NCI-H2171 (cell line): ENCODE measurements at regions not wholly inside any gene's neighbourhood (a gene's known extent, or its start where the extent isn't known, plus 50 kb on each side); places are given as distances from the start of the nearest gene placed in this dataset.
"Not testable (repeated sequence)": the region's sequence is repeated elsewhere in the genome, so short reads cannot be mapped to it uniquely, and the experiment has no call there.

Source experiments
- DNase-seq: peaks from one replicate; lab custom pipeline; 2025; lab: John Stamatoyannopoulos, UW

GRCh38 chr1:95615421-95615820 is 381.4 kb downstream of the RWDD3 start:
- DNase-seq: no peak

DNA sequence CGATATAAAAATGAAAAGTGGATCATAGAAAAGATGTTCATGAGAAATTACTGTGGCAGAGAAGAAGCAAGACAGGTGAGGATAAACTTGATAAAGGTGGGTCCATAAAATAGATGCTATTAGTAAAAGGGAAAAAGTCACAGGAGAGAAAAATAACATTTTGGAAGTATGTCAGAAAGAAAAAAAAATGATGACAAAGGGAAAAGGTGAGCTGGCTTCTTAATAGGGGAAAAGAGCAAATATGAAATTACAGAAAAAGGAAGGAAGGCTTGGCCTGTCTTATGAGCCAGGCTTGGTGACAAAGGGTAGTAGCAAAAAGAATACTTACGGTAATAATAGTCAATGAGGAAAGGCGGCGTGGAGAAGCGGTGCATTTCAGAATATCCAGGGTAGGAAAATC is 386.1 kb downstream of the RWDD3 start:
- DNase-seq: no peak

DNA sequence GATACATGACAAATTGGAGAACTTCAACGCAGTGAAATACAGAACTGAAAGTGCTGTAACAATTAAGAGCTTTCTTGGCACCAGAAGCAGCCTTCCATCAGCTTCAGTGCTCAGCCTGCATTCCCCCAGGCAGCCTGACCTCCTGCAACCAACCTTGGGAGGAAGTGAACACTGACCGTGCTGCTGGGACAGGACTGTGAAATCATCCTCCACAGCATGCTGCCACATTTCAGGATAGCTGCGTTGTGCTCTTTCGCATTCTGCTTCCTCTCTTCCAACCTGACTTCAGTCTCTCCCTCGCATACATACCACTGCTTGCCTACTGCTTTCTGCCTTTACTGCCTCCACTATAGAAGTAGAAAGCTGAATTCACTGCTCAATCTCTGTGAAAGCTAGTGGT is 388.6 kb downstream of the RWDD3 start:
- DNase-seq: no peak

- no peak for DNase-seq
Observed at GRCh38 chr1:95625224-95625623, 391.2 kb downstream of the RWDD3 start.

DNA sequence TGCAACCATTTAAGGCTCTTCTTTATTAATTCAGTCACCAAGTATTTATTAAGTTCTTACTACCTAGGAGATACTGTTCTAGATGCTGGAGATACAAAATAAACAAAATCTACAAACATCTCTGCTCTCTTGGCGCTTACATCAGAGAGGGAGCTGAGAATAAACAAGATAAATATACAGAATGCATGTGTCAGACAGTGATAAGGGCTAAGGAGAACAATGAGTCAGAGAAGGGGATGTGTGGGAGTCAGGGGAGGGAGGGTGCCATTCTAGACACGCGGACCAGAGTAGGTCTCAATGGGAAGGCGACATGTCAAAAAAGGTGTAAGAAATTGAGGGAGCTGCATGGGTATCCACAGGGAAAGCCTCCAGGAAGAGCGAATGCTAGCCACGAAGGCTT is 393.2 kb downstream of the RWDD3 start:
- DNase-seq: no peak

- no peak for DNase-seq
Observed at GRCh38 chr1:95631695-95632094, 397.7 kb downstream of the RWDD3 start.

- DNase-seq: no peak
Observed at GRCh38 chr1:95635811-95636210, 401.8 kb downstream of the RWDD3 start.

GRCh38 chr1:95636897-95637296 is 402.9 kb downstream of the RWDD3 start:
- no peak for DNase-seq

- DNase-seq: no peak
Observed at GRCh38 chr1:95640746-95641145, 406.7 kb downstream of the RWDD3 start.

DNA sequence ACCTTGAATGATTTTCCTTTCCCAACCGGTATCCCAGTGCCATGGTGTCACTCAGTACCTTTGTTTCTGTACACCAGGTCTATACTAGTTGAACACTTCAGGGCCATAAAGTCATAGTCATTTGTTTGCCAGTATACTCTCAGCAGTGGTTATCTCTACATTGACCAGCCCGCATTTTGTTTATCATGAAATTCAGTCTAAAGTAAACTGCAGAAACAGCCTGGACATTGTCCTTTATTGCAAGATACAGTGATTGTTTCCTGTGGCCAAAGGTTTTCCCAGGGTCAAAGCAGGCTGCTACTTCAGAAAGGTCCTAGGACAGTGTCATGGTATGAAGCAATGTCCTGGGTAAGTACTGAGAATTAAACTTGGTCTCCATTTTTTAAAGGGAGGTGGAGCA is 407.4 kb downstream of the RWDD3 start:
- DNase-seq: no peak

- no peak for DNase-seq
Observed at GRCh38 chr1:95642035-95642434, 408.0 kb downstream of the RWDD3 start.

- DNase-seq: no peak
Observed at GRCh38 chr1:95643071-95643470, 409.1 kb downstream of the RWDD3 start.

GRCh38 chr1:95645126-95645525 is 411.1 kb downstream of the RWDD3 start:
- DNase-seq: not testable (repeated sequence)

- DNase-seq: no peak
Observed at GRCh38 chr1:95650631-95651030, 416.6 kb downstream of the RWDD3 start.

- no peak for DNase-seq
Observed at GRCh38 chr1:95652423-95652965, 418.5 kb downstream of the RWDD3 start.

GRCh38 chr1:95653618-95654017 is 419.6 kb downstream of the RWDD3 start:
- DNase-seq: peak; percentile 5

- DNase-seq: peak; percentile 13
Observed at GRCh38 chr1:95655321-95656020, 421.5 kb downstream of the RWDD3 start.

DNA sequence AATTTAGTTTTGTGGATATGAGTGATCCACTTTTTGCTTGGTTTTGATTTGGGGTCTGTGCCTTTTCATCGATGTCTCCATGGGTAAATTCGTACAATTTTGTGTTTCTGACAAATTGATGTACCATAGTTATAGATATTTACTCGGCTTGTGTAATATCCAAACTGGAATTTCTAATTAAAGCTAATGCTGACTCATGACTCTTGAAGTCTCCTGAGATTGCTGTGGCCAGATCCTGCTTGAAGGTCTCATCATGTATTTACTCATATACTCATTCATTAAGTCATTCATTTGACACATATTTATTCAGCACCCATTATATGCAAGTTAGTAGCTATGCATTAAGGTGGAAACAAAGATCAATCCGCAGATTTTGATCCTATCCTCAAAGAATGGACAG is 423.2 kb downstream of the RWDD3 start:
- no peak for DNase-seq

GRCh38 chr1:95659166-95659565 is 425.2 kb downstream of the RWDD3 start:
- DNase-seq: no peak

GRCh38 chr1:95659588-95659987 is 425.6 kb downstream of the RWDD3 start:
- no peak for DNase-seq

DNA sequence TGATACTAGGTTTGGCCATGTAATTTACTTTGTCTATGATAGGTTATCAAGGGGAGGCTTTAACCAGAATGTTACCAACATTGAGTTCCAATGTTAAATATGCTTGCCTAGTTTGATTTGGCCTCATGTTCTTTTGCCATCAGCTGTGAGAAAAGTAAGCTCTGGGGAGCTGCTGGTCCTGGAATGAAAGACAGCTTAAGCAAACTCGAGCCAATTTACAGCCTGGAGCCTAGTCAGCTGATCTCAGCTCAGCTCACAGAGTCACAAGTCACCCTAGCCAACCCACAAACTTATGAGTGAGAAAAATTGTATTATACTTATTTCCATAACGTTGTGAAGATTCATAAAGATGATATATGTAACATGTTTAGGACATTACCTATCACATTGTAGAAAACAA is 426.7 kb downstream of the RWDD3 start:
- no peak for DNase-seq

- not testable (repeated sequence) for DNase-seq
Observed at GRCh38 chr1:95663530-95663929, 429.5 kb downstream of the RWDD3 start.

DNA sequence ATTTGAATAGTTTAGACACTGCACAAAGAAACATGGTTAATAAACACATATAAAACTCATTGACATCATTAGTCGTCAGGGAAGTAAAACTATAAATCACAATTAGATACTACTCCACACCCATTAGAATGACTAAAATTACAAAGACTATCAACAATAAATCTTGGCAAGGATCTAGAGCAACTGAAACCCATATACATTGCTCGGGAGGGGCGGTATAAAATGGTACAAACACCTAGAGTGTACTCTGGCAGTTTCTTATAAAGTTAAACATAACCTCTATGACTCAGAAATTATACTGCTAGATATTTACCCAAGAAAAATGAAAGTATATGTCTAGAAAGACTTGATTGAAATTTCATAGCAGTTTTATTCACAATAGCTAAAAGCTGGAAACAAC is 434.2 kb downstream of the RWDD3 start:
- DNase-seq: no peak

DNA sequence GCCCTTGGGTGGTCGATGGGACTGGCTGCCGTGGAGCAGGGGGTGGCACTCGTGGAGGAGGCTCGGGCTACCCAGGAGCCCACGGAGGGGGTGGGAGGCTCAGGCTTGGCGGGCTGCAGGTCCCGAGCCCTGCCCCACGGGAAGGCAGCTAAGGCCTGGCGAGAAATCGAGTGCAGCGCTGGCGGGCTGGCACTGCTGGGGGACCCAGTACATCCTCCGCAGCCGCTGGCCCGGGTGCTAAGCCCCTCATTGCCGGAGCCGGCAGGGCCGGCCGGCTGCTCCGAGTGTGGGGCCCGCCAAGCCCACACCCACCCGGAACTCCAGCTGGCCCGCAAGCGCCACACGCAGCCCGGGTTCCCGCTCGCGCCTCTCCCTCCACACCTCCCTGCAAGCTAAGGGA is 435.6 kb downstream of the RWDD3 start:
- DNase-seq: not testable (repeated sequence)
